ENCODE measurements at regions not wholly inside any gene's neighbourhood (a gene's known extent, or its start where the extent isn't known, plus 50 kb on each side); places are given as distances from the start of the nearest gene placed in this dataset.
"Not testable (repeated sequence)": the region's sequence is repeated elsewhere in the genome, so short reads cannot be mapped to it uniquely, and the experiment has no call there.

- not testable (repeated sequence) for TF ChIP-seq JUN (IDR thresholded peaks at IDR 0.05; ENCODE audit: borderline replicate concordance, insufficient read depth, insufficient read length, low read depth); POLR2A (IDR thresholded peaks at IDR 0.05; ENCODE audit: low read depth, low read length); EZH2 (IDR thresholded peaks at IDR 0.05; ENCODE audit: borderline replicate concordance, low read depth, low read length, severe bottlenecking); POLR2AphosphoS5 (IDR thresholded peaks at IDR 0.05; ENCODE audit: insufficient read depth, low read depth, low read length); FOS (IDR thresholded peaks at IDR 0.05; ENCODE audit: borderline replicate concordance, insufficient read depth, low read length)
- TF ChIP-seq, protein P1, sequence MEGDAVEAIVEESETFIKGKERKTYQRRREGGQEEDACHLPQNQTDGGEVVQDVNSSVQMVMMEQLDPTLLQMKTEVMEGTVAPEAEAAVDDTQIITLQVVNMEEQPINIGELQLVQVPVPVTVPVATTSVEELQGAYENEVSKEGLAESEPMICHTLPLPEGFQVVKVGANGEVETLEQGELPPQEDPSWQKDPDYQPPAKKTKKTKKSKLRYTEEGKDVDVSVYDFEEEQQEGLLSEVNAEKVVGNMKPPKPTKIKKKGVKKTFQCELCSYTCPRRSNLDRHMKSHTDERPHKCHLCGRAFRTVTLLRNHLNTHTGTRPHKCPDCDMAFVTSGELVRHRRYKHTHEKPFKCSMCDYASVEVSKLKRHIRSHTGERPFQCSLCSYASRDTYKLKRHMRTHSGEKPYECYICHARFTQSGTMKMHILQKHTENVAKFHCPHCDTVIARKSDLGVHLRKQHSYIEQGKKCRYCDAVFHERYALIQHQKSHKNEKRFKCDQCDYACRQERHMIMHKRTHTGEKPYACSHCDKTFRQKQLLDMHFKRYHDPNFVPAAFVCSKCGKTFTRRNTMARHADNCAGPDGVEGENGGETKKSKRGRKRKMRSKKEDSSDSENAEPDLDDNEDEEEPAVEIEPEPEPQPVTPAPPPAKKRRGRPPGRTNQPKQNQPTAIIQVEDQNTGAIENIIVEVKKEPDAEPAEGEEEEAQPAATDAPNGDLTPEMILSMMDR (IDR thresholded peaks at IDR 0.05; ENCODE audit: extremely low read depth in 1 of 2, insufficient read depth in 1 of 2, low read depth in 1 of 2, low read length in 2 of 2) = not testable (repeated sequence)
- TF ChIP-seq, protein P2, sequence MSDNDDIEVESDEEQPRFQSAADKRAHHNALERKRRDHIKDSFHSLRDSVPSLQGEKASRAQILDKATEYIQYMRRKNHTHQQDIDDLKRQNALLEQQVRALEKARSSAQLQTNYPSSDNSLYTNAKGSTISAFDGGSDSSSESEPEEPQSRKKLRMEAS (IDR thresholded peaks at IDR 0.05; ENCODE audit: insufficient read depth, insufficient read length) = not testable (repeated sequence)
Observed at GRCh38 chr5:5733058-5733457, 310.6 kb downstream of the ICE1 start.
